GM21528 (cell line): ENCODE measurements at regions not wholly inside any gene's neighbourhood (a gene's known extent, or its start where the extent isn't known, plus 50 kb on each side); places are given as distances from the start of the nearest gene placed in this dataset.
"Not testable (repeated sequence)": the region's sequence is repeated elsewhere in the genome, so short reads cannot be mapped to it uniquely, and the experiment has no call there.

Experiments
- ATAC-seq: cut with Tn5 transposase; IDR thresholded peaks from one replicate; pipeline ENCODE4 v1.9.1; 2021; ENCODE audit warnings: mild to moderate bottlenecking, moderate library complexity; ENCODE audit not compliant: unreplicated experiment, low FRiP score

DNA sequence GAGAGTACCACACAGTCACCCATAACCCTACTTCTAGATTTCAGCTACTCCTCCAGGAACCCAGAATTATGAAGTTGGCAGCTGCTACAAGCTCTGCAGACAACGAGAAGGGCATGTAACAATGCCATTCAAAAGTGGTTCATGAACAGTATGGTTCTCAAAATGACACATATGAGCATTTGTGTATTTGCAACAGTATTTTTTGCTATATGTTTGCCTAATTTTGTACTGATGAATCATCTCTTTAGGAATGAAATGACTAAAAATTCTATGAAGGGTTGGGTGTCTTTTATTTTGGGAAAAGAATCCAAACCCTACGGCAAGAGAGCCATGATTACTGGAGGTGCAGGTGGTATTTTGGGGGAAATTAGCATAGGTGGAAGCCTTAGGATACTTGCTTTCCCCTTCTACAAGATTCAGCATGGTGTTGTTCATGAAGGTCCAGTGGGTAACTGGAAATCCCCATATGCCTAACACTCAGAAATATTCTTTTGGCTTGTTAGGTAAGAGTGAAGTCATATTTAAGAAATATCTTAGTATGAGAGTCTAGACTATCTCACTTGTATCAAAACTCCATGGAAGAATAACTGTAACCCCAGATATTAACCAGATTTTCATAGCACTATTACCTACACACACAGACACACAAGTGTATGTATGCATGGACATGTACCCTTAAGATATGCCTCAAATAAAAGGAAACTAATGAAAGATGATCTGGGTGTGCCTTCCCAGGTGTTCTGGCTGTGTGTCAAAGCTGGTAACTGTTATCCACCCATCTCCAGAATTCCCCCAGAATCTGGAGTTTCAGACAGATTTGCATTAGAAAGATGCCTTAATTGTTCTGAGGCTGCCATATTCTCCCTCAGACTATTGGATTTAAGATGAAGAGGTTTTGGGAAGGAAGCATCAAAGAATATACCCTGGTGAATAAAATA is 688.2 kb upstream of the SOX9 start:
- no peak for ATAC-seq

DNA sequence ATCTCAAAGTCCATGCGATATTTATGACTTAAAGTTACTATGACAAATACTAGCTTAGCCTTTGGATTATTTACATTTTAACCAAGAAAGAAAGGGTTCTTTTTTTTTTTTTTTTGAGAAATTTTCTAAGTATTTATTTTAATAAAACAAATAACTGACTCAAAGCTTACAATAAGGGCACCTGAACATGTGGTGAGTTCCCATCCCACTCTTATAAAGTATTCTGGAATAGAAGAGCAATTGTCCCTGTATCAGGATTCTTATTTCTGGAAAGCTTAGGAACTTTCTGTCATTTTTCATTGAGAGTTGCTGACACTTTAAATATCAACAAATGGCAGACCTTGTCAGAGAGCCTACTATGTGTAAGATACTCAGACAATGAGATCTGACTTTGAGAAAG is 686.1 kb upstream of the SOX9 start:
- no peak for ATAC-seq

DNA sequence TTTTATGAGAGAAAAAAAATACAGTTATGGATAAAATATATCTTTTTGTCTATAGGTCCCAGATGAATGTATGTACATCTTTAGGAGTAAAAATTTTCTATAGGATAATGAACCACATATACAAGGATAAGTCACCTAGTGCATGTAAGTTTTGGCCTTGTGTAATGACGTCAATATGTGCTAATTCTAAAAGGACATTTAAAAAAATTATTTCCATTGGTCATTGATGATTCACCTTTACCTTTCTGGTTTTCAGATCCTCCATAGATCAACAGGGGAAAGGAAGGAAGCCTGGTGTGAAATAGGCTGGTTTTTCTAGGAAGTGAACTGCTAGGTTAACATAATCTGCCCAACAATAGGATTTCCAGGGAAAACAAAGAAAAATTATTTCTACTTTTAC is 684.3 kb upstream of the SOX9 start:
- ATAC-seq = no peak

DNA sequence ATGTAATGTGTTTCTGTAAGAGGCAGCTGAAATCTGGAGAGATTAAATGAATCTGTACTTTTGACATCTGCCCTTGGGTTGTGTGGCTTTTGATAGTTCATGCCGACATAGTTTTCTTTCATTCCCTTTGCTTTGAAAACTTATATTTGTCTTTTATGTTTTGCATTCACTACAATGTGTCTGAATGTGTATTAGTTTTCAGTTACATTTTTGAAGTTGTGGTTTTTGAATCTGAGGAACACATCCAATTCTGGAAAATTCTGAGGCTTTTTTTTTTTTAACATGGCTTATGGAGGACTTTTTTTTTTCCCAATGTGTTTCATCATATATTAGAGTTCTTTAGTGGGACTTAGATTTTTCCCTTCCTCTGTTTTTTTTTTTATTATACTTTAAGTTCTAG is 683.7 kb upstream of the SOX9 start:
- ATAC-seq = no peak

DNA sequence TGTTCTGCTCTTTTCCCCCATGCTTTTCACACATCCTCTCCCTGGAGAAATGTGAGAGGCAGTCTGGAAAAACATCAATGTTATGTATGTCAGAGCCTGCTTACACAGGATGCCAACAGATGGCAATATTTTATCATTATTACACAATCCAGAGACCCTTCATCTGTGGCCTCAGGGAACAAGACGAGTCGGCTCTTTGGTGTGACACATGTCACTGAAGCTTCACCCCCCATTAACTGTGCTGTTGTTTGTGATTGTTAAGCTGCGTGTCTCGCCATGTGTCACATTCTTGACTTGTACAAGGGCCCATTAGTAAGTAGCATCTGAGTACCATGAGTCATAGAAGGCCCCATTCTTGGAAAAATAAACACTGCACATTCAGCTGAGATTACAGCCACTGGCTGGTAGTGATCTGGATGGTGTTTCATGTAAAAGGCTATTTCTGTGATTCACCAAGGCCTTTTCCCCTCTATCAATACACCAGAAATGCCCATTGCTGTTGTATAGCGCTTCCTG is 682.1 kb upstream of the SOX9 start:
- ATAC-seq = no peak

DNA sequence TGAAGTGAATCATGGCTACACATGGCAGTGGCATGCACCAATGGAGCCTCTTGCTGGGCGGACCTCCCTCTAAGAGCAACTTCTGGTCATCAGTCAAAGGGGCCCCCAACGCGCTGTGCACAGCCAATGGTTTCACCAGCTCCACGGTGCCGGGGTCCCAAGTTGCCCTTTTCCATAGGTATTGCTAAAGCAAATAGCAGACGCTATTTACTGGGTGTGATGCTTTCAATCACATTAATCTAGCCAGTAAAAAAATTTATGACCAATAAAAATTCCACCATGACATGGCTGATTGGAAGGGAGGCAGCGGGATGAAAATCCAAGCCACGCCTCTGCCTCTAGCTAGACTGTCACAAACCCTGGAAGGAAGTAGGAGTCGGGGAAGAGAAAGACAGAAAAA is 680.3 kb upstream of the SOX9 start:
- ATAC-seq = no peak

DNA sequence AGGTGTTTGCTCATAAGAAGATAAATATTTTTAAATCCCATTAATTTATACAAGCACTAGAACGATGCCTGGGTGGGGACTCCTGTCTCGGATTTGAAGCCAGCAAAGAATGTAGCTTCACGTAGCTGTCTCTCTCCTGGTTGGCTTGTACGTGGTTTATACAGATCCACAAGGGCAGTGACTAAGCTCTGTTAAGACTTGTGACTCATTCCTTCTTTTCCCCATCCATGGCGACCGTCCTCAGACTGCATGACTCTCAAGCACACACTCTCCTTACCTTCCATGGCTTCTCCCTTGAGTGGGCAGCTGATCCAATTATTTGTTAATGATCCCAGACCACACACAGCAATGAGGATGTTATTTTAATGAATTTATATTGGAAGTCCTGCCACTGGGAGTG is 679.7 kb upstream of the SOX9 start:
- no peak for ATAC-seq

DNA sequence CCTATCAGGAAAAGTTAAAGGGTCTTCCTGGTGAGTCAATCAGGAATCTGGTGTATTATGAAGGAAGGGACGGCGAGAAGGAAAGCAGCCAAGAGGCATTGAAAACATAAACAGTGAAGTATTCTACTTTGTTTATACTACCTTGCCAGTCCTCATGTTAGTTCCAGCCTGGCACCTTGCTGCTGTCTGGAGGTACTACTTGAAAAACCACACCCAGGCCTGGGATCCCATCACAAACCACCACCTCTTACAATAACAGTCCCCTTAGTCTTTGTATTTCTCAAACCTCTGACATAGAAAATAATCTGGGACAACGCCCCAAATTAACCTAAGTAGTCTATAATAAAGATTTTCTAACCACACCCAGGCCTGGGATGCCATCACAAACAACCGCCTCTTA is 676.7 kb upstream of the SOX9 start:
- no peak for ATAC-seq

DNA sequence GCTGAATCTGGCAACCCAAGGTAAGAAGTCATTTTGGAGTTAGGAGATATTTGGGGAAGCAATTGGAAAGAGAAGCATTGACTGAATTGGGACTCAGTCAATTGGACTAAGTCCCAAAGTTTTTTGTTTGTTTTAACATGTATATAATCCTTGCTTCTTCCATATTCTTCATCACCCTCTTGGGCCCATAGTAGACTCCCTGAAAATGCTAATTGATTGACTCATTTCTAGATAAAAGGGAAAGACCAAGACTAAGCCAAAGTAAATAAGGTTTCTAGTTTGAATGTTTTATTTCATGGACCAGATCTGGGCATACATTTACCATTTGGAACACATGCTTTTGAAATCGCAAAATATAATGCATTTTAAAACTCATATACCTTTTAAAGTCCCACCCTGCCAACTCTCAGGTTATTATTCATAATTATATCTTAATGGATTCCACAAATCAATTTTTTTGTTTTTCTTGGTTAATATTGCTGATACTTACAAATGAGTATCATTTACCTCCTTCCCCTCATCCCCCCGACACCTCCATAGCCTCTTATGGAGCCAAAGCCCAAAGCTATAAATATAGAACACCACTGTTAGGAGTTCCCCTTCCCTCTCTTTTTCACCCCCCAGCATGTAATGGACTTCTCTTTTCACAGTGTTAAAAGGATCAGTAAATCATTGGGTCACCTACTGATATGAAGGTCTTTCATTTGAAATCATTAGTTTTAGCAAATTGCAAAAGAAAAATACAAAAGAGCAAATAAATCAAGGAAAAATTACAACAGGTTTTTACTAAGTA is 674.0 kb upstream of the SOX9 start:
- no peak for ATAC-seq

DNA sequence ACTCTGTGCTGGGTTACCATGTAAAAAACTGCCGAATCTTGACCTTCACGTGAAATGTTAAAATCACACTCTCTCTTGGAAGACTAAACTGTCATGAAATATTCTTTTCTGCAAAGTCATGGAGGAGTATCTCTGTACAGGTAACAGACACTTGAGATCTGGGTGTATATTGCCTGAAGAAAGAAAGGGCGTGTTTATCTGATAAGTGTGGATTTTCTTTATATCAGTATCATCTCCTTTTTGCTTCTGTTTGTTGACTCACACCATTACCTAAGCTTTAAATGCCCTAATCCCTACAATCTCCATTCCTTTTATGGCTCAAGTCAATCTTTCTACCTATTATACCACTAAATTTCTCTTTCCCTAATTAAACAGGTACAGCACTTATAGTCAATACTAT is 673.2 kb upstream of the SOX9 start:
- ATAC-seq = no peak

DNA sequence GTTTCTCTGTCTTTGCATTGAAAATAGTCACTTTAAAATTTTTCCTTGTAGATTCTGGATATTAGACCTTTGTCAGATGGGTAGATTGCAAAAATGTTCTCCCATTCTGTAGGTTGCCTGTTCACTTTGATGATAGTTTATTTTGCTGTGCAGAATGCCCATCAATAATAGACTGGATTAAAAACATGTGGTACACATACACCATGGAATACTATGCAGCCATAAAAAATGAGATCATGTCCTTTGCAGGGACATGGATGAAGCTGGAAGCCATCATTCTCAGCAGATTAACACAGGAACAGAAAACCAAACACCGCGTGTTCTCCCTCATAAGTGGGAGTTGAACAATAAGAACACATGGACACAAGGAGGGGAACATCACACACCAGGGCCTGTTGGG is 670.2 kb upstream of the SOX9 start:
- not testable (repeated sequence) for ATAC-seq

DNA sequence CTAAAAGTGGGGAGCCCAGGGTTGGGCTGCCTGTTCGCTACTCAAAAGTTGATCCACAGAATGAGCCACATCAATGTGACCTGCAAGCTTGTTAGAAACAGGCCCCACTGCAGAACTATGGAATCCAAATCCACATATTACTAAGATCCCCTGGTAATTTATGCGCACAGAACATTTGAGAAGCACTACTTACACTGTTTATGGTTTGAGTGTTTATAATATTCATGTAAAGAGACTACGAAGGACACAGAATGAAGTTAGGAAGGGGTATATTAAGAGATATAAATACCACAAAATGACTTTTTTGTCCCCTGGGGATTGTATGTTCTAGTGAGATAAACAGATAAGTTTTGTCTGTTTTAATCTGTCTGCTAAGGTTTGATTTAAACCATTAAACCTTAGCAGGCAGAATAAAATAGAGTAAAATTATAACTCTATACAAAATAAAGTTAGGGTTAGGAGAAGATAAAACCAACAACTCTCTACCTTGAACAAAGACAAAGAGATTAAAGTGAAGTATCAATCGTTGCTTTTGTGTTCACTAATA is 666.9 kb upstream of the SOX9 start:
- ATAC-seq = no peak

DNA sequence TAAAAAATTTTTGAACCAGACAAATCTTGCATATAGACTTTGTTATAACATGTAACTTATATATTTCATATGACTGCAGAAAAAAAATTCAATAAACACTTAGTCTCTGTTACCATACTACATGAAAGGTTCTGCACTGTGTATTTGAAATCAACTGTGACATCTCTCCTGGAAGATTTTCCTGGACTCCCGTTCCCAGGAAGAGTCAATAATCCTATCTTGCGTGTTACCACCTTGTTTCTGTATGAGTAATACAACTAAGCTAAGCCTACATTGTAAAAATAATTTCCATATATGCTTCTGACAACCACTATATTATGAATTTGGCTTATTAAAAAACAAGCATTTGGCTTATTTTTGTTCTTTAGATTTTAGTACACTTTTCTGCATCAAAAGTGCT is 665.6 kb upstream of the SOX9 start:
- no peak for ATAC-seq

DNA sequence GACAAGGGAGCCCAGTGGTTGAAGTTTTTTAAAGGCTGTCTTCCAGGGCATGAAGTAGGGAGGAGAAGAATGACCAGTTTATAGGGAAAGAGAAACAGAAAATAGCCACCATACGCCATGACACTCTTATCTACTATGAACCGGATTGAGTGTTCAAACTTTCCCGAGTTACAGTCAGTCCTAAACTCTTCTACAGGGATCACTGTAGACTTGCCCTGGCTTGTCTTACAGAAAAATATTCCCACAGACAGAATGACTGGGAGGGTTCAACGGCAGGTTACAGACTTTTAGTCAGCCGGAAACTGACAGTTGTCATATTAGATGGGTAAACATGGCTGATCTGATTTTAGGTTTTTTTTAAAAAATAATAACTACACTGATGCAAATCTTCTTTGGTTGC is 662.5 kb upstream of the SOX9 start:
- ATAC-seq = no peak

DNA sequence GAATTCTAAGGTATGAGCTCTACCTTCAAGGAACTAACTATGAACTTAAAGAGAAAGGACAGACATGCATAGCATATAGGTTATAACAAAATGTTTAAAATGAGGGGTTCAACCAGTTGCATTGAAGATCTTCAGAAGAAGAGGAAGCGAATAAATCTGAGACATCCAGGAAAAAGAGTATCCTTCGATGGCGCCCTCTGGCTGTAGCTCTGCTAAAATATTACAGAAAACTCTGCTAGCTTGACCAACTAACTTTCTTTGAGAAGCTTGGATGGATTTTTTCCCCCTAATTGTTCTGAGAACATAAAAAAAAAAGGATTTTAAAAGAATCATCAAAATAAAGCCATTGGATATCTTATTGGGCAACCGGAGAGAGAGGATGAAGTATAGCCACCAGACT is 659.9 kb upstream of the SOX9 start:
- no peak for ATAC-seq

DNA sequence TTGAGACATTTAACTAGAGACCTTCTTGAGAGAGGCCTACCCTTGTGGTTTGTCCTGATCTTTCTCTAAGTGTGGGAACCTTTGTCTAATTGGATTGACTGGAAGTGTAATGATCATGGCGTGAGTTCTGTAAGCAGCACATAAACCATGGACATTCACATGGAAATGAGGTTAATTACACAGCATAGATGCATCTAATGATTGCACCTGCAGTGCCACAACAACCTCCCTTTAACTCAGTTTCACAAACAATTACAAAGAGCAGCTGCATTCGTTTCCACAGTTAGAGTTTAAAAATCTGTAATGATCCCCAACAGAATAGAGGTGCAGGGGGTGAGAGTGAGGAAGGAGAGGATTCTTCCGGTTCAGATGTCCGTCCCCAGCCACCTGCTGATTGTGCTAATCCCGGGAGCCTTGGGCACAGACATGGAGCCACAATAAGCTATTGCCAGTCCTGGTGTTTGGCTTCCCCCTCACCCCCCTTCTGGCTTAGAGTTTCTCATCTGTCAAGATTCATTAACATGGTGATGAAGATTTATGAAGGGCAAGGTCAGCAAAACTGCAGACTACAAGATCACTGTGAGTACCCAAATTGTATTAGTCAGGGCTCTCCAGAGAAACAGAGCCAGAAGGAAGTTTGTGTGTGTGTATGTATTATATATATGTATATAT is 659.2 kb upstream of the SOX9 start:
- ATAC-seq = no peak

DNA sequence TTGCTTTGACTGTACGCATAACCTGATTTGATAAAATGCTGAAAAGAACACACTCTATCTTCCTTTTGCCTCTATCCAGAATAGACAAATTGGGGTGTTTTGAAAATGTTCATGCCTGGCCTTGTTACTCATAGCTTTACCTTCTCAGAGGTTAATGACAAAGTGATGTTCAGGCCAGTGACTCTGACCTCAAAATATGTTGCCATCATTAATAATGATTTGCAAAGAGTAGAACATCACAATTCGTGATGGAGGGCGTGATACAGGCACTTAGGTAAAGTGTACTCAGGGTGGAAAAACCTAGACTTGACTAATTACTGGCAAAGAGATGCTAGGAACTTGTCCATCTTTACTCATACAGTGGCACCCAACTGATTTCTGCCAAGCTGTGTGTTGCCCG is 656.6 kb upstream of the SOX9 start:
- no peak for ATAC-seq

DNA sequence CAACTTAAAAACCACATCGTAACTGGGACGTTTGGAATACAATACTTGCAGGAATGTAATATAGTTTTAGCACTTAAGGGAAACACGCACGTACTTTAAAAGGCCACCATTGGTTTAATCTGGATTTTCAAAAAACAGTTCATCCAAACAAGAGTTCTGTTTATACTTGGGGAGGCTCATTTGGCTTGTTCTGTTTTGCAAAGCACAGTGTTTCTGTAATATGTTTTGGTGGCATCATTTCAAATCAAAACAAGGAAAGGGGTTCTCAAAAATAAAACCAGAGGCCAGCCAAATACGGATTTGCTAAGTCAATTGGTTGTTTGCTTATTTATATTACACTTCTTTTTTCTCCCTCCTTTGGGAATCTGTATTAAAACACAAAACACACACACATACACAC is 656.1 kb upstream of the SOX9 start:
- no peak for ATAC-seq

DNA sequence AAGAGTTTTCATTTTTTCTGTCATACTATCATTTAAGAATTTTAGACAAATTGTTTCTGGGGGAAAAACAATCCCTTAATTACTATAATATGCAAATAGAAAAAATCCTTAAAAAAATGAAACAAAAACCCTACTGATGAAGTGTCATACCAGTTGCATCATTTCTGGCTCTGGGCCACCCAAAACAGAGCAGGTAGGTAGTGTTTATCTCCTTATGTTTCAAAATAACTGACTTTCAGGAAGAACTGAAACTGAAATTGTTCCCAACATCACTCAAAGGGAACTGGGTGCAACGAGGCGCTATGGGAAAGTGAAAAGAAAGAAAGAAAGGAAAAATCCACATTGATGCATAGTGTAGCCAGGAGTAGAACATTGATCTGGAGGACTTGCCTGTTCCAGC is 653.1 kb upstream of the SOX9 start:
- no peak for ATAC-seq

DNA sequence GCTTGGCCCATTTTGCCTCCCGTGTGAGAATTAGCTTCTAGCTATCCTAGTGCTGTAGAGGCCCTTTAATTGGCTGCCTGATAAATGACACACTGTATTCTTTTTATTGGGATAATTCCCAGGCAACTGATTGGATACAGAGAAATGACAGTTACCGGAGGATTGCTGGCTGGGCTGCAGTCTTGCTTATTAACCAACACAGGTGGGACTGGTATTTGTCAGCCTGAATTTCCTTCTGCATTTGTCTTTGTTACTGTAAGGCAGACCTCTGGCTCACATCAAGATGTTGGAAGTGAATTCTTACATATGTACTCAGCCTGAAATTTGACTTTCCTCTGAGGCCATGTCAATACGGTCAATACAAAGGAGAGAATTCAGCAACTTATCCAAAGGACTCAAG is 650.8 kb upstream of the SOX9 start:
- no peak for ATAC-seq
